ENCODE measurements at regions not wholly inside any gene's neighbourhood (a gene's known extent, or its start where the extent isn't known, plus 50 kb on each side); places are given as distances from the start of the nearest gene placed in this dataset.
A peak's percentile ranks its signal among the peaks of the same experiment; 100 is the strongest.

DNA sequence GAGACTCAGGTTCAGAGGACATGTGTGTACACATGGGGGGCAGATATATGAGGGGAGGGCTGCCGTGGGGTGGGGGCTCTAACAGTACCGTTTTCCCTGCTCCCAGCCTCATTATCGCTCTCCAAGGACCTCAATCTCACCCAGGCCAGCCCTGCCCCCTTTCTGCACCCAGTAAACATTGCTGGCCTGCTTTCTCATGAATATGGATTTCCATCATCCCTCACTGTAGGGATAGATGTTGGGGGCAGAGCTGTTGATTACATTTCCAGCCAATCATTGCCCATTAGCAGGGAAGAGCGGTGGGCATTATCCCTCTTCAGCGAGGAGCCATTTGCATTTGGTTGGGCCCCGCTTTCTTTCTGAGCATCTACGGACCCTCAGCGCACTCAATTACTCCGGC lies 273.8 kb downstream of the RPS6KC1 start:
- Histone ChIP-seq H3K27ac (no peak overlapping the region), H3K9me3 (no peaks in the 10 kb centered on the region)
- WGBS, 2 donors = 86 to 90% methylated on average over 9 of the region's 9 CpGs

DNA sequence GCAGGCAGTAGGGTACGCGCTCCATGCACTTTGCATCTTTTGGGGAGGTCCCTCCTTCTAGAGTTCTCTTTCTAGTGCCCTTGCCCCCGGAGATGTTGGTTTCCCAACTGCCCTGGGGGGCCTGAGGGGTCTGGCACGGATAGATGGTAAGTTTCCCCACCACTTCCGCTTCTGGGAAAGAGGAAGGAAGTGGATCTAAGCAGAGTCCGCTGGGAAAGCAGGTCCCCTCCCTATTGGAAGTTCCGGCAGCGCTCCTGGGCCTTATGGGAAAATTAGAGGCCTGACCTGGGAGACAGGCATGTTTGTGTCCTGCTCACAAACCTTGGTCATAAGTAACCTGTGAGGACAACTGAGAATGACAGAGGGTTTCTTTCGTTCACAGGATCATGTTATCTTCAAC lies 274.4 kb downstream of the RPS6KC1 start:
- intact Hi-C loops (cut with DNase I) = no loop called here
- 73 to 76% methylated on average over 9 of the region's 9 CpGs for WGBS, 2 donors
- H3K36me3 ChIP-seq = no peaks in the 10 kb centered on the region
- no peak overlapping the region for H3K4me3 ChIP-seq
- no peaks in the 10 kb centered on the region for H3K27me3 ChIP-seq
- H3K27ac ChIP-seq = peak overlapping the region in 1 of 10 donors; percentile 13
- TF ChIP-seq, protein P1, sequence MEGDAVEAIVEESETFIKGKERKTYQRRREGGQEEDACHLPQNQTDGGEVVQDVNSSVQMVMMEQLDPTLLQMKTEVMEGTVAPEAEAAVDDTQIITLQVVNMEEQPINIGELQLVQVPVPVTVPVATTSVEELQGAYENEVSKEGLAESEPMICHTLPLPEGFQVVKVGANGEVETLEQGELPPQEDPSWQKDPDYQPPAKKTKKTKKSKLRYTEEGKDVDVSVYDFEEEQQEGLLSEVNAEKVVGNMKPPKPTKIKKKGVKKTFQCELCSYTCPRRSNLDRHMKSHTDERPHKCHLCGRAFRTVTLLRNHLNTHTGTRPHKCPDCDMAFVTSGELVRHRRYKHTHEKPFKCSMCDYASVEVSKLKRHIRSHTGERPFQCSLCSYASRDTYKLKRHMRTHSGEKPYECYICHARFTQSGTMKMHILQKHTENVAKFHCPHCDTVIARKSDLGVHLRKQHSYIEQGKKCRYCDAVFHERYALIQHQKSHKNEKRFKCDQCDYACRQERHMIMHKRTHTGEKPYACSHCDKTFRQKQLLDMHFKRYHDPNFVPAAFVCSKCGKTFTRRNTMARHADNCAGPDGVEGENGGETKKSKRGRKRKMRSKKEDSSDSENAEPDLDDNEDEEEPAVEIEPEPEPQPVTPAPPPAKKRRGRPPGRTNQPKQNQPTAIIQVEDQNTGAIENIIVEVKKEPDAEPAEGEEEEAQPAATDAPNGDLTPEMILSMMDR (IDR thresholded peaks at IDR 0.05) = no peak
- peaks cover 0 to 21% (median 0%) of the 10 kb centered on the region in 9 donors for H3K4me1 ChIP-seq
- ATAC-seq (no peak), DNase-seq (no peak)
- no peaks in the 10 kb centered on the region for H3K9me3 ChIP-seq

More for the DNA sequence above, 273.8 kb downstream of the RPS6KC1 start:
- no peak for DNase-seq
- H3K27me3 ChIP-seq = no peaks in the 10 kb centered on the region
- TF ChIP-seq, protein P1 (IDR thresholded peaks at IDR 0.05) = no peak
- H3K4me1 ChIP-seq = peaks cover 0 to 21% (median 0%) of the 10 kb centered on the region in 9 donors
- no peak overlapping the region for H3K4me3 ChIP-seq
- intact Hi-C loops (cut with DNase I) = no loop called here
- no peaks in the 10 kb centered on the region for H3K36me3 ChIP-seq
- no peak for ATAC-seq

DNA sequence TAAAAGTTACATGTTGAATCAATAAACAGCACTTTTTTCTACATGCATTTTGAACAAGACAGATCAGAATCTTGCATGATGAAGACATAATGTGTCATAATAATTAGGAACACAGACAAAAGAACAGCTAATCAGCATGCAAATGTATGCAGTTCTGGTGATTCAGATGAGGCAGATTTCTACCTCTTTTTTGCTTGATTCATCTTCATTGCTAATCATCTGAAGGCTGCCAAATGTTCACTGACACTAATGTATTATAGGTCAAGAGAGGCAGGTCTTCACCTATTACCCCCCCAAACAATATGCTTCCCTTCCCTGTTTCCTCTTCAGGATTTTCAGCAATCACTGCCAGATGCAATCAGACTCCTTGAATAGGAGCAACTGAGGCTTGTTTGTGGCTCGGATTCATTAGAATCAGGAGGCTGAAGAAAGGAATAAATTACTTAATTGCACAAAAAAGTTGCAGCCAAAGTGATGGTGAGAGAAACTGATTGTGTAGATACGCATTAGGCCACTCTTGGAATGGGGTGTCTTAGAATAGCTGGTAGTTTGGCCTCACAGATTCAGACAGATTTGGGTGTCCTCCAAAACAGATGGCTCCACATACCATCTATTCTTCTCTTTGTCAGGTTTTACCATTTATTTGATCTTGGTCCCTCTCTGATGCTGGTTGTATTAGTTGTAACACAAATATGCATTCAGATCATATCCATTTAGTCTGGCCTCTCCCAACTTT lies 275.4 kb downstream of the RPS6KC1 start:
- no peak overlapping the region for H3K4me3 ChIP-seq
- H3K9me3 ChIP-seq = no peaks in the 10 kb centered on the region
- H3K27ac ChIP-seq = peak overlapping the region in 1 of 10 donors; percentile 54
- TF ChIP-seq, protein P1 (IDR thresholded peaks at IDR 0.05) = no peak
- intact Hi-C loops (cut with DNase I) = no loop called here
- ATAC-seq = no peak
- H3K4me1 ChIP-seq = peaks cover 0 to 21% (median 0%) of the 10 kb centered on the region in 9 donors
- H3K27me3 ChIP-seq = no peaks in the 10 kb centered on the region
- DNase-seq = no peak
- 78 to 83% methylated on average over 2 of the region's 2 CpGs for WGBS, 2 donors
- H3K36me3 ChIP-seq = no peaks in the 10 kb centered on the region

DNA sequence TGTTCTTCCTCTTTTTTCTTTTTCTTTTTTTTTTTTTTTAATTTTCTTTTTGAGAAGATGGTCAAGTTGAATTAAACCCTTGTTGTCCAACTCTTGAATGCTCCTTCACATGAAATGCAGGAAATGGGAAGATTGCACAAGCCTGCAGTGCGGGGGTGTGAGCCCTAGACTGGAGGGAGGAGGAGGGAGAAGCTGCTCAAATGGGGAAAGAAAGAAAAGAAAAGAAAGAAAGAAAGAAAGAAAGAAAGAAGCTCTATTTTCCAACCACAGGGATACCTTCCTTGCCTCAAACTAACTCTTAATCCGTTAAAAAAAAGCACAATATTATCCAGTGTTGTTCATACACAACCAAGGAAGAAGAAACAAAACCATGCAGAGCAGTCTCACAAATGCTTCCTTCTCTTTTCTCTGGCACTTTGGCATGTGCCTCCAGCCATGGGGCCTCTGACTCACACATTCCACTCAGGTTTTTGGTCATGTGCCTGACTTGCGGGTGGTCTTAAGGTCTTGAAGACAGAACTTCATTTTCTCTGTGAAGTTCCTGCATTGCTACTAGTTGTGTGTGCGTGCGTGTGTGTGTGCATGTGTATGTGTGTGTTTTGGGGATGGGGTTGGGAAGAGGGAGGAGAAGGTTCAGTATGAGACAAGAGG lies 276.1 kb downstream of the RPS6KC1 start:
- TF ChIP-seq, protein P1 (IDR thresholded peaks at IDR 0.05) = no peak
- 76 to 78% methylated on average over 5 of the region's 5 CpGs for WGBS, 2 donors
- Histone ChIP-seq H3K27ac (peak overlapping the region in 2 of 10 donors; percentile 15 to 54), H3K36me3 (no peaks in the 10 kb centered on the region), H3K4me3 (no peak overlapping the region), H3K9me3 (no peaks in the 10 kb centered on the region), H3K27me3 (no peaks in the 10 kb centered on the region), H3K4me1 (peaks cover 0 to 21% (median 0%) of the 10 kb centered on the region in 9 donors)
- intact Hi-C loops (cut with DNase I) = no loop called here
- ATAC-seq (peak in 6 of 8 donors; percentile 47 to 83 (median 71)), DNase-seq (peak; percentile 27 to 28)
